ENCODE measurements at regions not wholly inside any gene's neighbourhood (a gene's known extent, or its start where the extent isn't known, plus 50 kb on each side); places are given as distances from the start of the nearest gene placed in this dataset.

DNA sequence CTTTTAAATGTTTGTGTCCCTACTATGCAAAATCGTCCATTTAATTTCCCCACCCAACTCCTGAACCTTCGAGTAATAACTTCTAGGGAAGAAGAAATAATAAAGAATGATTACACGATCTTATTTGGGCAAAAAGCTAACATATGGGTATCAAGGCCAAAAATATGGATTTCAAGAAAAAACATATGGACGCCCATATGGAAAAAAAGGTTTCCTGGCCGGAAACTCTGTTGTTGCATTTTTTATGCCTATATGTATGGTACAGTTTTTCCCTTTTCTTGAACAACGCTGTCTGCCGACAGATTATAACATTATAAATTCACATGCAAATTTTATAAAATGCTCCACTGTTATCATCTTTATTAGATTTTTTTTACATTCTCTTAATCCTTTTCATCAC is 167.6 kb upstream of the ESRRG start:
- no peak for DNase-seq (ENCODE audit: low spot score)
- no peak for FAIRE-seq

GRCh38 chr1:216888731-216889130 is 165.5 kb upstream of the ESRRG start:
- no peak for DNase-seq (ENCODE audit: low spot score)
- no peak for FAIRE-seq

- DNase-seq (ENCODE audit: low spot score) (no peak), FAIRE-seq (no peak)
Measured at GRCh38 chr1:216887032-216887431, 163.8 kb upstream of the ESRRG start.

- DNase-seq (ENCODE audit: low spot score): no peak
- no peak for FAIRE-seq
Measured at GRCh38 chr1:216884614-216885229, 161.5 kb upstream of the ESRRG start.

DNA sequence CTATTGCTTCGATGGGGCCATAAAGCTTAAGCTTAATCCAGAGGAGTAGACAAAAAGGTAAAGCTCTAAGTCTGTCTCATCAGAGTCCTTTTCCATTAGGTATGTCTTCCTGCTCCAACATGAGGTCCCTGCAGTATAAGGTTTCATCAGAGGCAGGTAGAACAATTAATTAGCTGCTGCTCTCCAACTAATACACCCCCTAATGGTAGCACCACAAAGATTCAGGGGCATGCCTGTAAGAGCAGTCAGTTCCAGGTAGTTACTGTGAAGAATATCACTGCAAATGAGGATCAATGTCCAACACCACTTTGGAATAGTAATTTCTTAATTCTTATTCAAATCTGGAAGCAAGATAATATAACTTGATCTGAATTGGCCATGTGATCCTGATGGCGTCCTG is 160.3 kb upstream of the ESRRG start:
- DNase-seq (ENCODE audit: low spot score) (no peak), FAIRE-seq (no peak)

DNA sequence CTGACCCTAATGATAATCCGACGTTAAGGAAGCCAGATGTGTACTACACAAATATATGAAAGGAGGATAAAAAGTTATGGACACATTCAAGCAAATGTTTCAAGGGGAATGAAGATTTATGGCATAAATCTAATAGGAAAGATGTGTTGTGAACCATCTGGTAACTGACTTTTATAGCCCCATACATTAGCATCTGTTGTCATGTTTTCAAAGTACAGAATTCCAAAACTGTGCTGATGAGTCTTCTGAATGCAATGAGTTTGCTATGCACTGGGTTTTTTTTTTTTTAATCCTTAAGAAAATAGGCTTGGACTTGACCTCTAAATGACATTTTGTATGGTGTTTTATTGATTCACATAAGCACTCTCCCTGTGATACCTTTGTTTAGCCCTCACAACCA is 158.5 kb upstream of the ESRRG start:
- no peak for DNase-seq (ENCODE audit: low spot score)
- no peak for FAIRE-seq

GRCh38 chr1:216866714-216867113 is 143.5 kb upstream of the ESRRG start:
- DNase-seq (ENCODE audit: low spot score): no peak
- no peak for FAIRE-seq

- no peak for DNase-seq (ENCODE audit: low spot score)
- no peak for FAIRE-seq
Measured at GRCh38 chr1:216855810-216856209, 132.6 kb upstream of the ESRRG start.

DNA sequence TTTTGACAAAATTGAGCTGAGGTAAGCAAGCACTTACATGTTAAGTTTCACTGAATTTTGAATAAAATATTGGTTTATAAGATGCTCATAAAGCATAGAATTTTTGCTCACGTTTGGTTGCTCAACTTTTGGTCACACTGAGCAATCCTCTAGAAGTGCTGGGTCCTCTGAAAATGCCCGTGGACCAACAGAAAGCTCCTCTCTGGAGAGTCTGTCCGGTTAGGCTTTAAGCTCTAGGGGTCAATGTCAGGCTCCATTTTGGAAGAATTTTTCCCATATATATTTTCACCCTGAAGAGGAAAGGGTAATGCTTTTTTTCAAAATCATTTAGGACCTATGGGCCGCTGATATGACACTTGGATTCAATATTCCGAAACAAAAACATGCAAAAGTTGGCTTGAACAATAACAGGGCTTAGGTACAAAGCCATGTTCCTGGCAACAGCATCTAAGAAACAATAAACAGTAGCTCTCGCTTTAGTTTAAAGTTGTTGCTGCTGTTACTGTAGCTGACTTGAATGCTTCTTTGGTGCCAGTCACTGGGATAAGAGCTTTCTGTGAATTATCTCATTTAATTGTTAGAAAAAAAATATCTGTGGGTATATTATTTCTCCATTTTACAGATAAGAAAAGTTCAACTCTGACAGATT is 131.7 kb upstream of the ESRRG start:
- FAIRE-seq: no peak
- DNase-seq (ENCODE audit: low spot score): no peak

DNA sequence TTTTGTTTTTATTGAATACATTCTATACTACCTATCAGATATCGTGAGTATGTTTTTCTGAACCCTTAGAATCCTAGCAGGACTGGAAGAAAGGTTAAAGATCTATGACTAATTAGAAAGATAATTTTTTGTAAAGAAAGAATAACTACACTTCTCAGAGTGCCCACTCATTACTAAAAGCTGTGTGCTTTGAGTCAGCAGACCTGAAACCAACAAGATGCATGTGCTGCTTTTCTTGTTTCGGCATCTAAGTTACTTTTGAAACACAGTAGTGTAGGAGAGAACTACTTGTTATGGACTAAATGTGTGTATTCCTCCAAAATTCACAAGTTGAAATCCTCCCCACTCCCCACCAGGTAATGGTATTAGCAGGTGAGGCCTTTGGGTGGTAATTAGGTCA is 127.8 kb upstream of the ESRRG start:
- FAIRE-seq (no peak), DNase-seq (ENCODE audit: low spot score) (no peak)

DNA sequence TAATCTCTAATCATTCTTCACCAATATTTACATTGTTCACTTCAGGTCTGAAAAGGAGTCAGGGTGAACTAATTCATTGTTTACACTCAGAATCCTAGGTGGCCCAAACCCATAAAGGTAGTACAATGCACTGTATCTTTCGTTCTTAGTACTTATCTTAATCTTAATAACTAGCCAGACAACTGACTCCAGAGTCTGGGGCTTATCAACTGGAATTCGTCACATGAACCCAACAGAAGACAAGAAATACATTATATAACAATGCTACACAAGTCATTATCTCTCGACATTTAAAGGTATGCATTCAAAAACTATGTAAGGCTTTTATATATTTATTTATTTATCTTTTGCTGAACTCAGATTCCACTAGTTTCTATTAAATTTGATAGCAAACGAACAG is 125.9 kb upstream of the ESRRG start:
- DNase-seq (ENCODE audit: low spot score) (no peak), FAIRE-seq (no peak)

DNA sequence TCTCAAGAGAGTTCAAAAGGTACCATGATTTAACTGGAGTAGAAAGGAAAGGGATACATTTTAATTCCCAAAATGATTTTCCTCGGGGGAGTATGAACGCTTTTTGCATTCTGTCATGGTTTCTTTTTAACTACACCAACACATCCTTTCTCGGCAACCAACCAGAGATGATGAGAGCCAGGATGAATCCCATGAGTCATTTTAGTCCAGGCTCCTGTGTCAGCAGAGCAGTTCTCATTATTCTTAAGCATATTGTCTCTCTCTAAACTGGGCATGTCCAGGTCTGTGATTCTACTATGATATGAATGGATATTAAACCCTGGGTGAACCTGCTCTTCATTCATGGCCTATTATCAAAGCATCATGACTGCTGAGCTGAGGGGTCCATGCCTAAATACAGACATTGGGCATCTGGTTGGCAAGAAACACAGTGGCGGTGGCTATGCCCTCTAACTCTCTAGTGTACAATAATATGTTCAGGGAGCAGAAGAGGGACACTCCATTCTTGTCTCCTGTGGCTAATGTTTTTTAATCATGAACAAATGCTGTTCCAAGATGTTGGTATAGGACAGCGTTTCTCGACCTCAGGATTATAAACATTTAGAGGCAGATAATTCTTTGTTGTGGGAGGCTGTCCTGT is 124.3 kb upstream of the ESRRG start:
- FAIRE-seq (no peak), DNase-seq (ENCODE audit: low spot score) (peak; percentile 19)

DNA sequence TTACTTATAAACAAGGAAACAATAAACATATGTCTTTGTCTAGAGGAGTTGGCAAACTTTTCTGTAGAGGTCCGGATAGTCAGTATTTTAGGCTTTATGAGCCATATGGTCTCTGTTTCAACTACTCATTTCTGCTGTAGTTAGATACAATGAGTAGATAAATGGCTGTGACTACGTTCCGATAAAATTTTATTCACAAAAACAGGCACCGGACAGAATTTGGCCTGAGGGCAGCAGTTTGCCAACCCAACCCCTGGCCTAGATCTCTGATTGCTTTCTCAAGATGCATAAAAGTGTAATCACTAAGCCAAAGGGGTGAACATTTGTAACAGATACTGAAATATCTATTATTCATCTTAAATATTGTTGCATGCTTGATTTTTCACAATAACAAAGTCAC is 123.1 kb upstream of the ESRRG start:
- FAIRE-seq: no peak
- DNase-seq (ENCODE audit: low spot score): no peak

DNA sequence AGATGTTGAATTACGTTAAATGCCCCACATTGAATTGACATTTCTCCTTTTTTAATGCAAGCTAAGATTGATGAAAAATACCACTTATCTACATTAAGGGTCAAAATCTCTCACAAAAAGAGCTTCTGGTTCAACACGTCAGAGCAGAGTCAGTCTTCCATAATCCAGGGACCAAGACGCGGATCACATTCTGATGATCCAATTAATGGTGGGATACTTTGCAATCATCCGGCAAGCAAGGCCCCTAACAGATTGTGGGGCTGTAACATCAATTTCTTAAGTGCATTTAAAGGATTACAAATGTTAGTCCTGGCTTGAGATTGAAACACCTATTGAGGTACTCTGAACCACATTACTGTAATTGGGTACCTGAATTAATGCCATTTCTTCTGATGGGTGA is 120.2 kb upstream of the ESRRG start:
- DNase-seq (ENCODE audit: low spot score): no peak
- no peak for FAIRE-seq

DNA sequence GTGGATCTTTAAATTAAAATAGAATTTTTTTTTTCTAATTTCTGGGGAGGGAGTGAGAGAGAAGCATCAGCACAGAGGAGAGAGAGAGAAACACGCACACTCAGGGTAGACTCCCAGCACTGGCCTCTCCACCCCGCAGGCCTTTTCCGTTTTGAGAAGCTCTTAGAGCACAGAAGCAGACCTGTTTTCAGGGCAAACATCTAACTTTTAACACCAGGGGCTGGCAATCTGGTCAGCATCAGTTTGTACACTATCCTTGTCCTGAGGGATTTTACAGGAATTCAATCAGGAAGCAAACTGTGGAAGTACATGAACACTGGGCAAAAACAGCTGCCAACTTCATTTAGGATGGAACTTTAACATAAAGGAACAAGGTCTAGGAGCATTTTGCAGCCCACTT is 117.9 kb upstream of the ESRRG start:
- DNase-seq (ENCODE audit: low spot score) (no peak), FAIRE-seq (no peak)

- DNase-seq (ENCODE audit: low spot score): no peak
Measured at GRCh38 chr1:216836316-216836715, 113.1 kb upstream of the ESRRG start.

DNA sequence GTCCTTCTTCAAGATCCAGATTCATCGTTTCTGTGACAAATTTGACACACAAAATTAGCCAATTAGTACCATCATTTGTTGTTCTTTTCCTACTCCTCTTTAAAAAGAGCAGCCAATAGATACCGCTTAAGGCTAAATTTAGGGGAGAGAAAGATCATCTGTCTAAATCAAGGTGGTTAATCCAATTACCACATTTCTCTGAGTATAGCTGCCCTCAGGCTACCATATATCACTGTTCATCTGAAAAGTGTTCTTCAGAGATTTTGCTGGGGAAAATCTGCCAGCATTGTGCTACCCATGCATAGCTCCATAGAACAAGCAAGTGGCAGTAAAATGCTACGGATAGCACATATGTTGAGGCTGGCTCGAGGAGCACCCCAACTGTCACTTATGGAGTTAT is 110.3 kb upstream of the ESRRG start:
- FAIRE-seq: no peak
- DNase-seq (ENCODE audit: low spot score): no peak

More at GRCh38 chr1:216836316-216836715, 113.1 kb upstream of the ESRRG start:
- no peak for FAIRE-seq

- no peak for DNase-seq (ENCODE audit: low spot score)
- FAIRE-seq: no peak
Measured at GRCh38 chr1:216832192-216832591, 109.0 kb upstream of the ESRRG start.

DNA sequence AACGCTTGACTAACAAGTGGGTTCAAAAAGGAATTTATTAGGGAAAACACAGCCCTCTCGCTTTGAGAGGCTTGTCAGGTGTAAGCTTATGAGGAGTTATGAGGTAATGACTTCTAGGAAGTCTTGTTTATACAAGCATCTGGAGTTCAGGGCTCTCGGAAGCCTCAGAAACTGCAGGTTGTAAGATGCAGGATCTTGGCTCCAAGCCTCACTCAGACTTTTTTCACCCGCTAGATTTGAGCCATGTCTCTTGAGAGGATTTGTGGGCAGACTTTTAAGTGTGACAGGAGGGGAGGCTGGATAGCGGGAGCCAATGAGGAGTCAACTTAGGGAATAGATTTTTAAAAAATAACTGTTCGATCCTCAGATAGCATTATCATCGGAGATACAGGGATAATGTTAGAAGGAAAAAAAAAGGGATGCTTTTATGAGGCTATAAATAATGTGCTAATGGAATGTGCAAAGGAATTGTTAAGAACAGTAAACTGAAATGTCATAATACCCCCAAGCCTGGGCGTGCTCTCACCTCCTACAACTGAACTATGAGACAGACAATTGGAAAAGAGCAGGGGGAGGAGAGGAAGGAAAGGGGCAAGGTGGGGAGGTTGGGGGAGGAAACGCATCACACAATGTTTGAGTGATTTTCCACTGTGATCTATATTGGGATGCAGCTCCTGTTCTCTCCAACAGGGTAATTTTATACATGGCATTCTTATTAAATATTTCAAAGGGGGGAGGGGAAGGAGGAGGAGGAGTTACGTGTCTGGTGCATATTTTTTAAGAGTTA is 107.4 kb upstream of the ESRRG start:
- DNase-seq (ENCODE audit: low spot score) (no peak), FAIRE-seq (no peak)

GRCh38 chr1:216827251-216827650 is 104.0 kb upstream of the ESRRG start:
- DNase-seq (ENCODE audit: low spot score) (no peak), FAIRE-seq (no peak)

DNA sequence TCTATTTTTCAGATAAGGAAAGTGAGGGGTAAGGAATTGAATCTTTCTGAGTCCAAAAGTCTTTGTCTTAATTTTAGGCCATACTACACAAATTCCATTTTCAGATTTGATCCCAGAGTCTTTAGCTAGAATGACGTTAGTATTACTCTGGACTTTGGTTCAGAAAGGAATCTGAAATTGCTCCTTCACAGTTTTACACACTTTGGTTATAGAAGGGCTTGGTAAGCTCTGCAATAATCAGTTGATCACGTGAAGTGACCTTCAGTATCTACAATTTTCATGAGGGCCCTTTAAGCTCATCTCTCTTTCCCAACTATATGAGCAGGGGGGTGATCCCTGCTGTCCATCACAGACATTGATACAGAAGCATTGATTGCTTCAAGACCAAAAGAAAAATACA is 103.4 kb upstream of the ESRRG start:
- DNase-seq (ENCODE audit: low spot score) (no peak), FAIRE-seq (no peak)

DNA sequence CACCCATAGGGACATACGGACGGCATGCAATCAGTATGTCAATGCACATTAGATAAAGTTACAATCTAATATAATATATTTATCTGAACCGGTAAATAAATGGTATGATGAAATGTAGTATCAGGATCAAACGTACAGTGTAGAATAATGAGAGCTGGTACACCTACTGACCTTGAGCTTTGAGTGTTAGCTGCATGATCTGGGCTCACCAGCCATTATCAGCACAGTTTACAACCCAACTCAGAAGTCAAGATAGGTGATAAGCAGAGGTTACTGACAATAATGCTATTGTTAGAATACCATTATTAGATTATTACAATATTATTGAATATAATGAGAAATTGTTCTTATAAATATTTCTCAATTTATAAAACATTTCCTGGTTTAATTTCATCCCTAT is 103.0 kb upstream of the ESRRG start:
- FAIRE-seq (no peak), DNase-seq (ENCODE audit: low spot score) (no peak)
